B cell (primary cell): ENCODE measurements at regions not wholly inside any gene's neighbourhood (a gene's known extent, or its start where the extent isn't known, plus 50 kb on each side); places are given as distances from the start of the nearest gene placed in this dataset.

ENCODE experiments used
- ATAC-seq: fragments of 200-7000 bp; cut with Tn5 transposase; one replicate; pipeline ENCODE4 v1.10.0; 2021; ENCODE audit warnings: low read depth, mild to moderate bottlenecking, moderate number of reproducible peaks, moderate library complexity
- CTCF ChIA-PET: fragments of 350-600 bp; sonication (Branson Sonifier 250); formaldehyde crosslinking; loops from one replicate; lab custom pipeline; 2021; ENCODE audit warnings: antibody characterized with exemption, inconsistent platforms; lab: Charles Lee
- POLR2A ChIA-PET: fragments of 350-600 bp; sonication (Branson Sonifier 250); formaldehyde crosslinking; loops from one replicate; lab custom pipeline; 2021; ENCODE audit warnings: antibody characterized with exemption; lab: Charles Lee
- DNase-seq: peaks from one replicate; pipeline ENCODE4 v3.0.0; 2013
- H2AFZ ChIP-seq: 2 replicates; pipeline ENCODE4 v1.6.1; 2012; ENCODE audit warnings: mild to moderate bottlenecking, low read depth, low read length; ENCODE audit not compliant: insufficient read depth, poor library complexity, severe bottlenecking
- H3K27ac ChIP-seq, 2 donors: 1 replicate in 1 of 2; 2 replicates in 1 of 2; pipeline ENCODE4 v1.5.1; 2012 to 2013; ENCODE audit warnings: low read length in 2 of 2, mild to moderate bottlenecking in 2 of 2, moderate library complexity in 1 of 2
- H3K27me3 ChIP-seq, 4 experiments: fragments of 200-600 bp in 1 of 4; sonication (generic) in 1 of 4; replicated peaks in 1 of 4; 1 replicate in 2 of 4; 2 replicates in 2 of 4; pipeline versions ENCODE4 v1.6.1 to v1.7.0; 2013 to 2016; ENCODE audit warnings: low read length in 3 of 4, mild to moderate bottlenecking in 2 of 4, mixed read lengths in 1 of 4, moderate library complexity in 1 of 4; ENCODE audit not compliant: insufficient read depth in 4 of 4, control insufficient read depth in 3 of 4; ENCODE audit errors: control extremely low read depth in 1 of 4
- H3K36me3 ChIP-seq, 2 experiments: replicated peaks in 1 of 2; 1 replicate in 1 of 2; 2 replicates in 1 of 2; pipeline versions ENCODE4 v1.6.1 to v1.7.1; 2013; ENCODE audit warnings: low read length in 1 of 2; ENCODE audit not compliant: insufficient read depth in 2 of 2, control insufficient read depth in 1 of 2; ENCODE audit errors: control extremely low read depth in 1 of 2, extremely low read depth in 1 of 2
- H3K4me1 ChIP-seq, 2 donors: fragments of 200-600 bp in 1 of 2; sonication (generic) in 1 of 2; 1 replicate in 1 of 2; 2 replicates in 1 of 2; pipeline versions ENCODE4 v1.5.1 to v1.6.1; 2013 to 2017; ENCODE audit warnings: low read length in 2 of 2; ENCODE audit not compliant: control insufficient read depth in 2 of 2, insufficient read depth in 2 of 2
- H3K4me2 ChIP-seq: replicated peaks from 2 replicates; pipeline ENCODE3; 2012; ENCODE audit warnings: mild to moderate bottlenecking, low read depth, low read length; ENCODE audit not compliant: poor library complexity, severe bottlenecking
- H3K4me3 ChIP-seq, 5 experiments: fragments of 200-600 bp in 1 of 5; sonication (generic) in 1 of 5; 1 replicate in 3 of 5; 2 replicates in 2 of 5; pipeline versions ENCODE4 v1.5.1 to v1.7.0; 2011 to 2016; ENCODE audit warnings: low read length in 4 of 5, mild to moderate bottlenecking in 4 of 5, low read depth in 2 of 5, control low read depth in 1 of 5, moderate library complexity in 1 of 5; ENCODE audit not compliant: insufficient read depth in 1 of 5; ENCODE audit errors: control extremely low read depth in 1 of 5, extremely low read depth in 1 of 5
- H3K79me2 ChIP-seq: fragments of 200-600 bp; sonication (generic); one replicate; pipeline ENCODE4 v1.6.0; 2016; ENCODE audit warnings: low read length; ENCODE audit not compliant: control insufficient read depth, insufficient read depth
- H3K9ac ChIP-seq: fragments of 200-600 bp; sonication (generic); 2 replicates; pipeline ENCODE4 v1.6.1; 2017; ENCODE audit warnings: mild to moderate bottlenecking, low read length, moderate library complexity
- H3K9me3 ChIP-seq, 3 donors: one replicate each; pipeline versions ENCODE4 v1.6.1 to v1.7.1; 2013; ENCODE audit warnings: low read length in 2 of 3; ENCODE audit not compliant: control insufficient read depth in 2 of 3, insufficient read depth in 1 of 3; ENCODE audit errors: control extremely low read depth in 1 of 3
- H4K20me1 ChIP-seq: 2 replicates; pipeline ENCODE4 v1.6.0; 2012; ENCODE audit warnings: mild to moderate bottlenecking, low read length; ENCODE audit not compliant: insufficient read depth, control insufficient read depth, poor library complexity, severe bottlenecking
- H3K27ac Mint-ChIP-seq: one replicate; pipeline ENCODE4 v1.8.0; 2021; ENCODE audit warnings: mixed read lengths
- H3K27me3 Mint-ChIP-seq: one replicate; pipeline ENCODE4 v1.8.0; 2021; ENCODE audit warnings: mixed read lengths
- H3K4me1 Mint-ChIP-seq: one replicate; pipeline ENCODE4 v1.8.0; 2021; ENCODE audit warnings: mixed read lengths
- H3K4me3 Mint-ChIP-seq: one replicate; pipeline ENCODE4 v1.8.0; 2021; ENCODE audit warnings: mixed read lengths
- H3K9me3 Mint-ChIP-seq: one replicate; pipeline ENCODE4 v1.8.0; 2022; ENCODE audit warnings: mixed read lengths; ENCODE audit not compliant: insufficient read depth
- EZH2 ChIP-seq: IDR thresholded peaks from 2 replicates; pipeline ENCODE4 v1.6.1; 2012; ENCODE audit warnings: borderline replicate concordance, low read depth, mild to moderate bottlenecking, moderate library complexity, low read length; ENCODE audit not compliant: insufficient read depth, poor library complexity, severe bottlenecking
- WGBS: methylation state at CpG from one replicate; pipeline ENCODE4 v1.1.5; 2013; ENCODE audit warnings: missing lambda C conversion rate; ENCODE audit not compliant: insufficient coverage; 5-methylcytosine and 5-hydroxymethylcytosine counted together
- intact Hi-C: fragments of 100-400 bp; cut with micrococcal nuclease; formaldehyde crosslinking; loops from one replicate; pipeline ENCODE4 v1.10.0; 2022
- TF ChIP-seq, protein P1 (sequence below): fragments of 200-600 bp; IDR thresholded peaks from one replicate; pipeline ENCODE4 v1.8.0; 2022; ENCODE audit warnings: antibody characterized with exemption, mild to moderate bottlenecking

GRCh38 chr2:188726626-188727247 is 247.4 kb upstream of the COL3A1 start:
- Histone ChIP-seq H3K9ac (no peak overlapping the region), H3K79me2 (no peaks in the 10 kb centered on the region), H3K4me2 (no peak overlapping the region), H3K27me3 (no peaks in the 10 kb centered on the region), H3K9me3 (no peaks in the 10 kb centered on the region), H4K20me1 (no peaks in the 10 kb centered on the region), H3K4me1 (no peaks in the 10 kb centered on the region), H3K36me3 (no peaks in the 10 kb centered on the region), H3K4me3 (no peak overlapping the region), H3K27ac (no peak overlapping the region), H2AFZ (no peak overlapping the region)
- no peak for TF ChIP-seq EZH2
- CTCF ChIA-PET, result no interaction called here
- POLR2A ChIA-PET, result no interaction called here
- intact Hi-C loops, result no loop called here
- Mint-ChIP-seq H3K9me3 (no peaks in the 10 kb centered on the region), H3K27me3 (no peaks in the 10 kb centered on the region), H3K4me3 (no peak overlapping the region), H3K27ac (no peak overlapping the region), H3K4me1 (no peaks in the 10 kb centered on the region)
- DNase-seq, result no peak
- no CpG with 5 or more reads among the region's 3 CpGs for WGBS
- ATAC-seq, result no peak

DNA sequence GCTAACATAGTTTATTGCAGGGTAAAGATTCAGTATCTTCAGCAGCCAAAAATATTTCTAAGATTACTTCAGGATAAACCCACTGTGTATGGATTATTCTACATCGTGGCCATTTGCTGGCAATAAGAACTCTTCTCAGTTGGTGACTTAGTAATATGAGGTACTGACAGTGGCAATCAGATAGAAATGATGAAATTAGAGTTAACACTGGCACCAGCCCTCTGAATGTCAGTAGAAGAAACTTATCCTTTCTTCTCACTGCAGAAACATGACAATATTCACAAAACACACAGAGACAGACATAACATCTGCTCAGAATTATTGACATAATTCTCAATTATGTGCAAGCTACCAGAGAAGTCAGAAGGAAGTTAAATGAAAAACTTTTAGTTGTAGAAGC is 246.3 kb upstream of the COL3A1 start:
- ATAC-seq, result no peak
- H3K9ac ChIP-seq, result no peak overlapping the region
- H3K4me2 ChIP-seq, result no peak overlapping the region
- Mint-ChIP-seq H3K4me1 (no peaks in the 10 kb centered on the region), H3K27me3 (no peaks in the 10 kb centered on the region), H3K27ac (no peak overlapping the region), H3K4me3 (no peak overlapping the region), H3K9me3 (no peaks in the 10 kb centered on the region)
- no peak overlapping the region for H3K27ac ChIP-seq
- CTCF ChIA-PET, result no interaction called here
- no peak overlapping the region for H3K4me3 ChIP-seq
- no peaks in the 10 kb centered on the region for H3K9me3 ChIP-seq
- intact Hi-C loops, result no loop called here
- no peaks in the 10 kb centered on the region for H3K4me1 ChIP-seq
- no peak for DNase-seq
- no CpG with 5 or more reads among the region's 1 CpG for WGBS
- H3K79me2 ChIP-seq, result no peaks in the 10 kb centered on the region
- H3K27me3 ChIP-seq, result no peaks in the 10 kb centered on the region
- H2AFZ ChIP-seq, result no peak overlapping the region
- no peaks in the 10 kb centered on the region for H4K20me1 ChIP-seq
- POLR2A ChIA-PET, result no interaction called here
- no peak for TF ChIP-seq EZH2
- TF ChIP-seq, protein P1, sequence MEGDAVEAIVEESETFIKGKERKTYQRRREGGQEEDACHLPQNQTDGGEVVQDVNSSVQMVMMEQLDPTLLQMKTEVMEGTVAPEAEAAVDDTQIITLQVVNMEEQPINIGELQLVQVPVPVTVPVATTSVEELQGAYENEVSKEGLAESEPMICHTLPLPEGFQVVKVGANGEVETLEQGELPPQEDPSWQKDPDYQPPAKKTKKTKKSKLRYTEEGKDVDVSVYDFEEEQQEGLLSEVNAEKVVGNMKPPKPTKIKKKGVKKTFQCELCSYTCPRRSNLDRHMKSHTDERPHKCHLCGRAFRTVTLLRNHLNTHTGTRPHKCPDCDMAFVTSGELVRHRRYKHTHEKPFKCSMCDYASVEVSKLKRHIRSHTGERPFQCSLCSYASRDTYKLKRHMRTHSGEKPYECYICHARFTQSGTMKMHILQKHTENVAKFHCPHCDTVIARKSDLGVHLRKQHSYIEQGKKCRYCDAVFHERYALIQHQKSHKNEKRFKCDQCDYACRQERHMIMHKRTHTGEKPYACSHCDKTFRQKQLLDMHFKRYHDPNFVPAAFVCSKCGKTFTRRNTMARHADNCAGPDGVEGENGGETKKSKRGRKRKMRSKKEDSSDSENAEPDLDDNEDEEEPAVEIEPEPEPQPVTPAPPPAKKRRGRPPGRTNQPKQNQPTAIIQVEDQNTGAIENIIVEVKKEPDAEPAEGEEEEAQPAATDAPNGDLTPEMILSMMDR, result no peak
- H3K36me3 ChIP-seq, result no peaks in the 10 kb centered on the region
